HCT116 (cell line): ENCODE measurements at regions not wholly inside any gene's neighbourhood (a gene's known extent, or its start where the extent isn't known, plus 50 kb on each side); places are given as distances from the start of the nearest gene placed in this dataset.

Source experiments
- EZH2 ChIP-seq: fragments of 200-600 bp; sonication (generic); IDR thresholded peaks from 2 replicates; pipeline ENCODE4 v1.6.1; 2017; ENCODE audit warnings: antibody characterized with exemption, mixed run types
- POLR2A ChIP-seq: IDR thresholded peaks from 2 replicates; pipeline ENCODE4 v1.7.0; 2011; ENCODE audit warnings: borderline replicate concordance; ENCODE audit not compliant: insufficient read depth, insufficient read length; ENCODE audit errors: extremely low read depth
- RAD21 ChIP-seq: IDR thresholded peaks from 2 replicates; pipeline ENCODE4 v1.6.1; 2012; ENCODE audit warnings: low read depth, mild to moderate bottlenecking
- TF ChIP-seq, protein P1 (sequence below): IDR thresholded peaks from 2 replicates; pipeline ENCODE4 v1.6.1; 2012
- TF ChIP-seq, protein P2 (sequence below), 3 experiments: fragments of 200-600 bp in 1 of 3; sonication (generic) in 1 of 3; IDR thresholded peaks in 2 of 3; conservative IDR thresholded peaks in 1 of 3; 2 replicates each; pipeline ENCODE4 v1.5.1; 2012 to 2017; ENCODE audit warnings: low read depth in 2 of 3, low read length in 2 of 3, antibody characterized with exemption in 1 of 3, borderline replicate concordance in 1 of 3, control low read depth in 1 of 3, mild to moderate bottlenecking in 1 of 3, mixed read lengths in 1 of 3, mixed run types in 1 of 3, moderate library complexity in 1 of 3; ENCODE audit not compliant: insufficient read depth in 1 of 3

DNA sequence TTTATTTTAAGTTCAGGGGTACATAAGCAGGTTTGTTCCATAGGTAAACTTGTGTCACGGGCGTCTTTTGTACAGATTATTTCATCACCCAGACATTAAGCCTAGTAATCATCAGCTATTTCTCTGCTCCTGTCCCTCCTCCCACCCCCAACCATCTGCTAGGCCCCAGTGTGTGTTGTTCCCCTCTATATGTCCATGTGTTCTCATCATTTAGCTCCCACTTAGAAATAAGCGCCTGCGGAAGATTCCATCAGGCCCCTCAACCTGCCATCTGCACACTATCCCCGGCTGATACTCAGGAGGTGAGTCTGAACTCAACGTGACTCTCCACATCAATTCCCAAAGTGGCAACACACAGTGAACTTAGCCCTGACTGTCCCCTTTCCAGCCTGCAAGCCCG is 228.0 kb upstream of the SYNDIG1 start:
- TF ChIP-seq, protein P1, sequence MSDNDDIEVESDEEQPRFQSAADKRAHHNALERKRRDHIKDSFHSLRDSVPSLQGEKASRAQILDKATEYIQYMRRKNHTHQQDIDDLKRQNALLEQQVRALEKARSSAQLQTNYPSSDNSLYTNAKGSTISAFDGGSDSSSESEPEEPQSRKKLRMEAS = no peak
- TF ChIP-seq, protein P2, sequence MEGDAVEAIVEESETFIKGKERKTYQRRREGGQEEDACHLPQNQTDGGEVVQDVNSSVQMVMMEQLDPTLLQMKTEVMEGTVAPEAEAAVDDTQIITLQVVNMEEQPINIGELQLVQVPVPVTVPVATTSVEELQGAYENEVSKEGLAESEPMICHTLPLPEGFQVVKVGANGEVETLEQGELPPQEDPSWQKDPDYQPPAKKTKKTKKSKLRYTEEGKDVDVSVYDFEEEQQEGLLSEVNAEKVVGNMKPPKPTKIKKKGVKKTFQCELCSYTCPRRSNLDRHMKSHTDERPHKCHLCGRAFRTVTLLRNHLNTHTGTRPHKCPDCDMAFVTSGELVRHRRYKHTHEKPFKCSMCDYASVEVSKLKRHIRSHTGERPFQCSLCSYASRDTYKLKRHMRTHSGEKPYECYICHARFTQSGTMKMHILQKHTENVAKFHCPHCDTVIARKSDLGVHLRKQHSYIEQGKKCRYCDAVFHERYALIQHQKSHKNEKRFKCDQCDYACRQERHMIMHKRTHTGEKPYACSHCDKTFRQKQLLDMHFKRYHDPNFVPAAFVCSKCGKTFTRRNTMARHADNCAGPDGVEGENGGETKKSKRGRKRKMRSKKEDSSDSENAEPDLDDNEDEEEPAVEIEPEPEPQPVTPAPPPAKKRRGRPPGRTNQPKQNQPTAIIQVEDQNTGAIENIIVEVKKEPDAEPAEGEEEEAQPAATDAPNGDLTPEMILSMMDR (IDR thresholded peaks at IDR 0.05 in 2 of 3, conservative IDR thresholded peaks at IDR 0.05 in 1 of 3; ENCODE audit: borderline replicate concordance in 1 of 3, insufficient read depth in 1 of 3, low read depth in 2 of 3, low read length in 2 of 3) = no peak
- TF ChIP-seq EZH2 (no peak), POLR2A (no peak), RAD21 (no peak)
